Esophagus squamous epithelium (tissue), 4 donors: ENCODE measurements at regions not wholly inside any gene's neighbourhood (a gene's known extent, or its start where the extent isn't known, plus 50 kb on each side); places are given as distances from the start of the nearest gene placed in this dataset.

ENCODE experiments used
- POLR2A ChIP-seq, 4 donors: fragments of 450-650 bp; IDR thresholded peaks; one replicate each; pipeline ENCODE4 v1.6.1; 2017; ENCODE audit warnings: antibody characterized with exemption in 4 of 4, mild to moderate bottlenecking in 4 of 4, moderate library complexity in 3 of 4
- TF ChIP-seq, protein P1 (sequence below), 6 experiments: fragments of 450-650 bp in 4 of 6; fragments of 200-600 bp in 2 of 6; sonication (generic) in 2 of 6; IDR thresholded peaks; one replicate each; pipeline ENCODE4 v1.5.1; 2016 to 2019; ENCODE audit warnings: antibody characterized with exemption in 6 of 6, mild to moderate bottlenecking in 4 of 6, moderate library complexity in 4 of 6

DNA sequence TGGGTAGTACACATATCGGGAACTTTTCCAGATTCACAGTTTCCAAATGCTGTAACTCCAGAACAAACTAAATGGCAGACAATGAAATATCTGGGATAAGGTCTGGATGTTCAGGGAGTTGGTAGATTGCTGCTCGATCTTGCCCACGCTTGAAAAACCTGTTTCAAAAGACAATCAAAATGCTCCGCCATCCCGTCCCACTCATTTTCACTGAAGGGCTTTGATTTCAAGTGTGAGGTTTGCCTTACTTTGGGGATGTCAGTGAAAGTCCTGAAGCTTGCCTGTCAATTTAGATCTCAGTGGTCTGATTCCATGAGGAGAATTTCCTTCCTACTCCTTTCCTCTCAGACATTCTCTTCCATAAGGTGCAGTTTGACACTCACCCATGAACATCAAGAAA, 236.3 kb upstream of the KCNK2 start:
- TF ChIP-seq, protein P1, sequence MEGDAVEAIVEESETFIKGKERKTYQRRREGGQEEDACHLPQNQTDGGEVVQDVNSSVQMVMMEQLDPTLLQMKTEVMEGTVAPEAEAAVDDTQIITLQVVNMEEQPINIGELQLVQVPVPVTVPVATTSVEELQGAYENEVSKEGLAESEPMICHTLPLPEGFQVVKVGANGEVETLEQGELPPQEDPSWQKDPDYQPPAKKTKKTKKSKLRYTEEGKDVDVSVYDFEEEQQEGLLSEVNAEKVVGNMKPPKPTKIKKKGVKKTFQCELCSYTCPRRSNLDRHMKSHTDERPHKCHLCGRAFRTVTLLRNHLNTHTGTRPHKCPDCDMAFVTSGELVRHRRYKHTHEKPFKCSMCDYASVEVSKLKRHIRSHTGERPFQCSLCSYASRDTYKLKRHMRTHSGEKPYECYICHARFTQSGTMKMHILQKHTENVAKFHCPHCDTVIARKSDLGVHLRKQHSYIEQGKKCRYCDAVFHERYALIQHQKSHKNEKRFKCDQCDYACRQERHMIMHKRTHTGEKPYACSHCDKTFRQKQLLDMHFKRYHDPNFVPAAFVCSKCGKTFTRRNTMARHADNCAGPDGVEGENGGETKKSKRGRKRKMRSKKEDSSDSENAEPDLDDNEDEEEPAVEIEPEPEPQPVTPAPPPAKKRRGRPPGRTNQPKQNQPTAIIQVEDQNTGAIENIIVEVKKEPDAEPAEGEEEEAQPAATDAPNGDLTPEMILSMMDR (IDR thresholded peaks at IDR 0.05), result no peak
- TF ChIP-seq POLR2A (IDR thresholded peaks at IDR 0.05), result no peak
